GM12891 (cell line): ENCODE measurements at regions not wholly inside any gene's neighbourhood (a gene's known extent, or its start where the extent isn't known, plus 50 kb on each side); places are given as distances from the start of the nearest gene placed in this dataset.
"Not testable (repeated sequence)": the region's sequence is repeated elsewhere in the genome, so short reads cannot be mapped to it uniquely, and the experiment has no call there.

ENCODE experiments used
- POLR2A ChIP-seq: IDR thresholded peaks from 2 replicates; pipeline ENCODE4 v1.6.1; 2011; ENCODE audit warnings: low read depth, low read length, control low read depth
- TAF1 ChIP-seq: IDR thresholded peaks from 2 replicates; pipeline ENCODE4 v1.6.1; 2011; ENCODE audit warnings: low read depth, low read length, control low read depth

DNA sequence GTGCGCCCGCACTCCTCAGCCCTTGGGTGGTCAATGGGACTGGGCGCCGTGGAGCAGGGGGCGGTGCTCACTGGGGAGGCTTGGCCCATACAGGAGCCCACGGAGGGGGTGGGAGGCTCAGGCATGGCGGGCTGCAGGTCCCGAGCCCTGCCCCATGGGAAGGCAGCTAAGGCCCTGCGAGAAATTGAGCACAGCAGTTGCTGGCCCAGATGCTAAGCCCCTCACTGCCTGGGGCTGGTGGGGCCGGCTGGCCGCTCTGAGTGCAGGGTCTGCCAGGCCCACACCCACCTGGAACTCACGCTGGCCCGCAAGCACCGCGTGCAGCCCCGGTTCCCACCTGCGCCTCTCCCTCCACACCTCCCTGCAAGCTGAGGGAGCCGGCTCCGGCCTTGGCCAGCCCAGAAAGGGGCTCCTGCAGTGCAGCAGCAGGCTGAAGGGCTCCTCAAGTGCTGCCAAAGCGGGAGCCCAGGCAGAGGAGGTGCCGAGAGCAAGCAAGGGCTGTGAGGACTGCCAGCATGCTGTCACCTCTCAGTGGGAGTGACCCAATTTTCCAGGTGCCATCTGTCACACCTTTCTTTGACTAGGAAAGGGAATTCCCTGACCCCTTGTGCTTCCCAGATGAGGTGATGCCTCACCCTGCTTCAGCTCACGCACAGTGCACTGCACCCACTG lies 642.3 kb upstream of the SYNCRIP start:
- not testable (repeated sequence) for TF ChIP-seq TAF1, POLR2A
